ENCODE measurements at regions not wholly inside any gene's neighbourhood (a gene's known extent, or its start where the extent isn't known, plus 50 kb on each side); places are given as distances from the start of the nearest gene placed in this dataset.

- no peaks in the 10 kb centered on the region for H3K36me3 ChIP-seq (replicated peaks in 1 of 2)
- H3K27ac ChIP-seq, result no peak overlapping the region
- no peaks in the 10 kb centered on the region for H3K9me3 ChIP-seq (replicated peaks in 1 of 3)
- TF ChIP-seq POLR2A (IDR thresholded peaks at IDR 0.05) (no peak), CTCF (IDR thresholded peaks at IDR 0.05) (no peak)
- DNase-seq, result no peak
- intact Hi-C loops (cut with DNase I), result no loop called here
- WGBS, 4 donors, result 79 to 100% (median 85%) methylated on average over 1 to 3 of the region's 3 CpGs
- H3K27me3 ChIP-seq, result no peaks in the 10 kb centered on the region
- no peaks in the 10 kb centered on the region for H3K4me1 ChIP-seq (replicated peaks in 1 of 2)
- no peak overlapping the region for H3K4me3 ChIP-seq
These were observed 109.1 kb upstream of the FAM180A start for GRCh38 chr7:135857519-135858274.

GRCh38 chr7:135856356-135857144, 107.9 kb upstream of the FAM180A start:
- intact Hi-C loops (cut with DNase I), result no loop called here
- no peaks in the 10 kb centered on the region for H3K27me3 ChIP-seq
- DNase-seq, result no peak
- H3K4me1 ChIP-seq (replicated peaks in 1 of 2), result no peaks in the 10 kb centered on the region
- no peaks in the 10 kb centered on the region for H3K36me3 ChIP-seq (replicated peaks in 1 of 2)
- WGBS, 4 donors, result 69 to 73% (median 71%) methylated on average over 6 of the region's 6 CpGs
- H3K9me3 ChIP-seq (replicated peaks in 1 of 3), result no peaks in the 10 kb centered on the region
- no peak overlapping the region for H3K27ac ChIP-seq
- TF ChIP-seq POLR2A (IDR thresholded peaks at IDR 0.05) (no peak), CTCF (IDR thresholded peaks at IDR 0.05) (no peak)
- H3K4me3 ChIP-seq, result no peak overlapping the region

GRCh38 chr7:135855846-135856245, 107.2 kb upstream of the FAM180A start:
- DNase-seq, result no peak
- 29 to 49% (median 41%) methylated on average over 3 of the region's 3 CpGs for WGBS, 4 donors
- H3K36me3 ChIP-seq (replicated peaks in 1 of 2), result no peaks in the 10 kb centered on the region
- H3K4me3 ChIP-seq, result no peak overlapping the region
- H3K27me3 ChIP-seq, result no peaks in the 10 kb centered on the region
- H3K9me3 ChIP-seq (replicated peaks in 1 of 3), result no peaks in the 10 kb centered on the region
- intact Hi-C loops (cut with DNase I), result no loop called here
- H3K27ac ChIP-seq, result no peak overlapping the region
- TF ChIP-seq POLR2A (IDR thresholded peaks at IDR 0.05) (no peak), CTCF (IDR thresholded peaks at IDR 0.05) (no peak)
- H3K4me1 ChIP-seq (replicated peaks in 1 of 2), result no peaks in the 10 kb centered on the region

GRCh38 chr7:135853499-135853898, 104.9 kb upstream of the FAM180A start:
- H3K27me3 ChIP-seq, result no peaks in the 10 kb centered on the region
- no peaks in the 10 kb centered on the region for H3K4me1 ChIP-seq (replicated peaks in 1 of 2)
- H3K36me3 ChIP-seq (replicated peaks in 1 of 2), result no peaks in the 10 kb centered on the region
- TF ChIP-seq POLR2A (IDR thresholded peaks at IDR 0.05) (no peak), CTCF (IDR thresholded peaks at IDR 0.05) (no peak)
- no peaks in the 10 kb centered on the region for H3K9me3 ChIP-seq (replicated peaks in 1 of 3)
- WGBS, 4 donors, result 43 to 72% (median 66%) methylated on average over 2 of the region's 2 CpGs
- H3K4me3 ChIP-seq, result no peak overlapping the region
- intact Hi-C loops (cut with DNase I), result no loop called here
- no peak overlapping the region for H3K27ac ChIP-seq
- no peak for DNase-seq

All from adrenal gland (tissue), 9 donors.